Psoas muscle (tissue), 7 donors: ENCODE measurements at regions not wholly inside any gene's neighbourhood (a gene's known extent, or its start where the extent isn't known, plus 50 kb on each side); places are given as distances from the start of the nearest gene placed in this dataset.

Experiments
- ATAC-seq, 4 donors: fragments of 200-7000 bp; cut with Tn5 transposase; one replicate each; pipeline ENCODE4 v1.9.1; 2020; ENCODE audit warnings: moderate library complexity in 3 of 4, mild to moderate bottlenecking in 2 of 4
- DNase-seq, 2 donors: peaks; one replicate each; pipeline ENCODE4 v3.0.0-alpha.2; 2020
- H3K27ac ChIP-seq: fragments of 200-600 bp; one replicate; pipeline ENCODE4 v1.8.0; 2022
- H3K27me3 ChIP-seq, 3 donors: fragments of 200-600 bp in 1 of 3; one replicate each; pipeline versions ENCODE4 v1.6.1 to v1.8.0; 2013 to 2022; ENCODE audit warnings: low read length in 2 of 3, mild to moderate bottlenecking in 2 of 3, moderate library complexity in 1 of 3; ENCODE audit not compliant: insufficient read depth in 3 of 3
- H3K36me3 ChIP-seq, 2 donors: fragments of 200-600 bp in 1 of 2; one replicate each; pipeline versions ENCODE4 v1.6.1 to v1.8.0; 2013 to 2022; ENCODE audit warnings: low read depth in 1 of 2, mild to moderate bottlenecking in 1 of 2, moderate library complexity in 1 of 2; ENCODE audit not compliant: insufficient read depth in 1 of 2
- H3K4me1 ChIP-seq: fragments of 200-600 bp; one replicate; pipeline ENCODE4 v1.8.0; 2022
- H3K4me3 ChIP-seq: fragments of 200-600 bp; one replicate; pipeline ENCODE4 v1.8.0; 2022; ENCODE audit warnings: mild to moderate bottlenecking
- H3K9me3 ChIP-seq: fragments of 200-600 bp; one replicate; pipeline ENCODE4 v1.8.0; 2022
- WGBS, 3 donors: extraction: QIAGEN DNeasy Blood & Tissue Kit; methylation state at CpG; one replicate each; pipeline versions ENCODE4 v1.1.6 to v1.1.7; 2013; 5-methylcytosine and 5-hydroxymethylcytosine counted together
- intact Hi-C, 2 donors: fragments of 100-400 bp; cut with DNase I; formaldehyde crosslinking; loops; one replicate each; pipeline versions ENCODE4 v1.11.0 to v1.14.2; 2022
- TF ChIP-seq, protein P1 (sequence below): fragments of 200-600 bp; IDR thresholded peaks from one replicate; pipeline ENCODE4 v1.8.0; 2022; ENCODE audit warnings: antibody characterized with exemption
- donor health status: healthy with polysubstance abuse.
- donor health status: DM: no; HTN: no; CAD: no; lungs with moderate emphysema.
- donor health status: Bipolar disorder and iron deficiency.
- donor health status: healthy.
- donor health status: DM: yes; HTN: yes; CAD: no.
- donor health status: DM: no; HTN: no; CAD: no.
- donor health status: DM: yes; HTN: yes; CAD: no.

DNA sequence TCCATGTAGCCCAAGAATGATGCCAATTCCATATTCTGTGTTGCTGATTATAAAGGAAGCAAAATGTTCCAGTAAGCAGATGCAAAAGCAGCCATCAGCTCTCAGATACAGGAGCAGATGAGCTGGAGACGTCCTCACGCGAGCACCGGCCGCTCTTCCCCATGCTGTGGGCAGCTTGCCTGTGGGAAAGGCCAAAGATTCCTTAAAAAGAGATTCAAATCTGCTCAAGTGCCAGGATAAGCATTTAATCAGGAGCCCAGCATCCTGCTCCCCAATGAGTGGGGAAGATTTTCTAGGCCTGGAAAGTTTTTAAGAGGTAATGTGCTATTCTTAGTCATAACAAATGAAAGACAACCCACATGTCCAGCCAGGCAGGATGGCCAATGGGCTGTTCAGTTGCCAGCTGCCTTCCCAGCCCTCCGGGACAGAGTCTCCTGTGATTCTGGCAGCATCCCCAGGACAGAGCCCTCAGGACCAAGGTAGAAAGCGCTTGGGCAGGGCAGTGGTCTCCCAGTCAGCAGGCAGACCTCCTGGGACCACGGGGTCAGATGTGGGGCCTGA is 108.2 kb upstream of the TMPRSS2 start:
- ATAC-seq (peak in 3 of 4 donors; percentile 49 to 69 (median 66)), DNase-seq (peak in 1 of 2 donors; percentile 51)
- Histone ChIP-seq H3K27me3 (peaks cover 0 to 22% (median 8%) of the 10 kb centered on the region in 3 donors), H3K27ac (peak overlapping the region; percentile 36), H3K36me3 (no peaks in the 10 kb centered on the region), H3K4me3 (no peak overlapping the region), H3K9me3 (no peaks in the 10 kb centered on the region), H3K4me1 (no peaks in the 10 kb centered on the region)
- 32 to 39% (median 39%) methylated on average over 8 of the region's 8 CpGs for WGBS, 3 donors
- intact Hi-C loops, result no loop called here
- TF ChIP-seq, protein P1, sequence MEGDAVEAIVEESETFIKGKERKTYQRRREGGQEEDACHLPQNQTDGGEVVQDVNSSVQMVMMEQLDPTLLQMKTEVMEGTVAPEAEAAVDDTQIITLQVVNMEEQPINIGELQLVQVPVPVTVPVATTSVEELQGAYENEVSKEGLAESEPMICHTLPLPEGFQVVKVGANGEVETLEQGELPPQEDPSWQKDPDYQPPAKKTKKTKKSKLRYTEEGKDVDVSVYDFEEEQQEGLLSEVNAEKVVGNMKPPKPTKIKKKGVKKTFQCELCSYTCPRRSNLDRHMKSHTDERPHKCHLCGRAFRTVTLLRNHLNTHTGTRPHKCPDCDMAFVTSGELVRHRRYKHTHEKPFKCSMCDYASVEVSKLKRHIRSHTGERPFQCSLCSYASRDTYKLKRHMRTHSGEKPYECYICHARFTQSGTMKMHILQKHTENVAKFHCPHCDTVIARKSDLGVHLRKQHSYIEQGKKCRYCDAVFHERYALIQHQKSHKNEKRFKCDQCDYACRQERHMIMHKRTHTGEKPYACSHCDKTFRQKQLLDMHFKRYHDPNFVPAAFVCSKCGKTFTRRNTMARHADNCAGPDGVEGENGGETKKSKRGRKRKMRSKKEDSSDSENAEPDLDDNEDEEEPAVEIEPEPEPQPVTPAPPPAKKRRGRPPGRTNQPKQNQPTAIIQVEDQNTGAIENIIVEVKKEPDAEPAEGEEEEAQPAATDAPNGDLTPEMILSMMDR, result no peak

DNA sequence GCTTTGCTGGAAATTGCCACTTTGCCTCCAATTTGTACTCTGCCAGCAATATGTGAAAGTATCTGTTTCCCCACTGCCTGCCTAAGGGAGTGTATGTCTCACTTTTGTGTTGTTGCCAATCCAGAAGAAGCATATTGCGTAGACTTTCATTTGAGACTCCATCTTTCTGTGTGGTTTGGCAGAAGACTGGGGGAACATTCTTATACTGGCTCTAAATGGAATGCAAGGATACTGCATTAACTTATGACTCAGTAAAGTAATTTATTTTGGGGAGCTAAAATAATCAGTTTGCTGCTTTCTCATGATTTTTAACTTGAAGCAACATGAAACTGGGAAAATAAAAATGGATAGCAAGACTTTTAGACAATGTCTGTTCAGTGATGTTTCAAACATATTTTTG is 107.7 kb upstream of the TMPRSS2 start:
- Histone ChIP-seq H3K36me3 (no peaks in the 10 kb centered on the region), H3K9me3 (no peaks in the 10 kb centered on the region), H3K4me1 (no peaks in the 10 kb centered on the region), H3K27ac (peak overlapping the region; percentile 36), H3K4me3 (no peak overlapping the region), H3K27me3 (peaks cover 0 to 22% (median 8%) of the 10 kb centered on the region in 3 donors)
- ATAC-seq, result peak in 1 of 4 donors; percentile 36
- 78 to 94% (median 81%) methylated on average over 1 of the region's 1 CpG for WGBS, 3 donors
- no peak for DNase-seq
- TF ChIP-seq, protein P1, result no peak
- intact Hi-C loops, result no loop called here

DNA sequence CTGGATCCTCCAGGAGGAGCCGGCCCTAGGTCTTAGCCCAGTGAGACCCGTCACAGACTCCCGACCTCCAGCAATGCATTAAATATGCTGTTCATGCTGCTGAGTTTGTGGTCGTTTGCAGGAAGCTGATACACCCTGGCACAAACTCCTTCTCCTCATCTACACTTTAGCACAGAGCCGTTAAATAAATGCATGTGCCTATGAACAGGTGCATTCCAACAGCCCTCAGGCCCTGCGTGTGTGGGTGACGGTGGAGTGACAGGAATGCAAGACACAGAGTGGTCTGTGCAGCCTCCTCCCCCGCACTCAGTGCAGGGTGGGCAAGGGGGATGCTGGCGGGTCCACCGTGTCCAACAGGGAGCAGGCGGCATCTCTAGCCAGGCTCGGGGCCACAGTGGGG is 106.6 kb upstream of the TMPRSS2 start:
- no peak for ATAC-seq
- H3K36me3 ChIP-seq, result no peaks in the 10 kb centered on the region
- H3K27me3 ChIP-seq, result peaks cover 0 to 30% (median 8%) of the 10 kb centered on the region in 3 donors
- intact Hi-C loops, result loop anchor here in 1 of 2 donors (5.0 kb wide), 2 partner anchors 163 to 503 kb away; no protein-coding TSS in a partner anchor
- no peak overlapping the region for H3K27ac ChIP-seq
- TF ChIP-seq, protein P1, result no peak
- 75 to 80% (median 77%) methylated on average over 12 of the region's 12 CpGs for WGBS, 3 donors
- DNase-seq, result no peak
- H3K9me3 ChIP-seq, result no peaks in the 10 kb centered on the region
- no peak overlapping the region for H3K4me3 ChIP-seq
- H3K4me1 ChIP-seq, result no peaks in the 10 kb centered on the region

DNA sequence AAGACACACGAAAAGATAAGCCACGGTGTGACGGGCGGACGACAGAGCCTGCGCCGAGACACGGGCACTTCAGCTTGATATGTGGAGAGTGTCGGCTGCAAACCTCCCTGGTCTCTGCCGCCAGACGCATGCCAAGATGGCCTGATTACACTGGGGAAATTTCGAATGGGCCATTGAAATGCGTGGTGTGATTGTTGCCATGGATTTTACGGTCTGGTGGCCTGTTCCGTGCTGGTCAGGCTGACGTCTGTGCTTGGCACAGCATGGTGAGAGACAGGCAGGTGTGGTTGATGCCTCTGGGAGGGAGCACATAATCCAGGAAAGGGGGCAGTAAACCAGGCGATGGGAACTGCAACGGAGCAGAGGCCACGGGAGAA is 105.6 kb upstream of the TMPRSS2 start:
- H3K9me3 ChIP-seq, result no peaks in the 10 kb centered on the region
- no peak overlapping the region for H3K4me3 ChIP-seq
- H3K4me1 ChIP-seq, result no peaks in the 10 kb centered on the region
- H3K27me3 ChIP-seq, result peaks cover 0 to 38% (median 8%) of the 10 kb centered on the region in 3 donors
- no peak overlapping the region for H3K27ac ChIP-seq
- ATAC-seq (no peak), DNase-seq (no peak)
- H3K36me3 ChIP-seq, result no peaks in the 10 kb centered on the region
- intact Hi-C loops, result loop anchor here in 1 of 2 donors (5.0 kb wide), 2 partner anchors 164 to 504 kb away; no protein-coding TSS in a partner anchor
- whole genome bisulfite sequencing, 3 donors, result 34 to 54% (median 38%) methylated on average over 19 of the region's 19 CpGs
- TF ChIP-seq, protein P1, result no peak
